Liver (tissue), 8 donors: ENCODE measurements at regions not wholly inside any gene's neighbourhood (a gene's known extent, or its start where the extent isn't known, plus 50 kb on each side); places are given as distances from the start of the nearest gene placed in this dataset.

Source experiments
- DNase-seq: peaks from one replicate; pipeline ENCODE4 v3.0.0-alpha.2; 2017; ENCODE audit warnings: low spot score
- H3K27ac ChIP-seq, 2 donors: one replicate each; pipeline ENCODE4 v1.7.0; 2013; ENCODE audit warnings: inconsistent platforms in 2 of 2, low read length in 2 of 2, control low read depth in 1 of 2, low read depth in 1 of 2, mild to moderate bottlenecking in 1 of 2
- H3K27me3 ChIP-seq, 4 donors: one replicate each; pipeline versions ENCODE4 v1.6.1 to v1.7.0; 2013; ENCODE audit warnings: low read length in 3 of 4, inconsistent platforms in 1 of 4, mild to moderate bottlenecking in 1 of 4, moderate library complexity in 1 of 4; ENCODE audit not compliant: control insufficient read depth in 4 of 4, insufficient read depth in 4 of 4
- H3K36me3 ChIP-seq, 4 donors: one replicate each; pipeline versions ENCODE4 v1.6.1 to v1.7.0; 2013; ENCODE audit warnings: low read length in 3 of 4, mild to moderate bottlenecking in 3 of 4, low read depth in 1 of 4, moderate library complexity in 1 of 4; ENCODE audit not compliant: control insufficient read depth in 4 of 4, insufficient read depth in 3 of 4
- H3K4me1 ChIP-seq, 4 donors: one replicate each; pipeline versions ENCODE4 v1.6.1 to v1.7.0; 2013; ENCODE audit warnings: low read length in 3 of 4, mild to moderate bottlenecking in 3 of 4, moderate library complexity in 1 of 4; ENCODE audit not compliant: control insufficient read depth in 4 of 4, insufficient read depth in 4 of 4
- H3K4me3 ChIP-seq, 3 donors: one replicate each; pipeline versions ENCODE4 v1.6.1 to v1.7.0; 2013; ENCODE audit warnings: low read length in 3 of 3, control low read depth in 1 of 3, low read depth in 1 of 3, mild to moderate bottlenecking in 1 of 3
- H3K9ac ChIP-seq, 2 donors: one replicate each; pipeline ENCODE4 v1.7.0; 2013; ENCODE audit warnings: low read length in 2 of 2, mild to moderate bottlenecking in 2 of 2, moderate library complexity in 2 of 2, control low read depth in 1 of 2, low read depth in 1 of 2
- H3K9me3 ChIP-seq, 4 donors: one replicate each; pipeline versions ENCODE4 v1.6.1 to v1.7.0; 2013; ENCODE audit warnings: low read length in 3 of 4; ENCODE audit not compliant: control insufficient read depth in 4 of 4
- ATF3 ChIP-seq: IDR thresholded peaks from 2 replicates; pipeline ENCODE4 v1.6.1; 2016; ENCODE audit warnings: antibody characterized with exemption
- EGR1 ChIP-seq, 2 donors: IDR thresholded peaks; 2 replicates each; pipeline ENCODE4 v1.6.1; 2016 to 2018; ENCODE audit warnings: antibody characterized with exemption in 2 of 2, low read depth in 2 of 2
- FOXA1 ChIP-seq: IDR thresholded peaks from 2 replicates; pipeline ENCODE4 v1.6.1; 2016; ENCODE audit warnings: antibody characterized with exemption
- FOXA2 ChIP-seq: IDR thresholded peaks from 2 replicates; pipeline ENCODE4 v1.6.1; 2016; ENCODE audit warnings: antibody characterized with exemption
- GABPA ChIP-seq, 2 donors: IDR thresholded peaks in 1 of 2; conservative IDR thresholded peaks in 1 of 2; 2 replicates each; pipeline ENCODE4 v1.6.1; 2016; ENCODE audit warnings: antibody characterized with exemption in 2 of 2, mild to moderate bottlenecking in 1 of 2, moderate library complexity in 1 of 2
- HNF4A ChIP-seq, 2 donors: conservative IDR thresholded peaks; 2 replicates each; pipeline ENCODE4 v1.6.1; 2016; ENCODE audit warnings: antibody characterized with exemption in 2 of 2, mild to moderate bottlenecking in 2 of 2
- HNF4G ChIP-seq: IDR thresholded peaks from 2 replicates; pipeline ENCODE4 v1.6.1; 2016; ENCODE audit warnings: antibody characterized with exemption
- JUND ChIP-seq, 2 donors: IDR thresholded peaks; 2 replicates each; pipeline ENCODE4 v1.6.1; 2016; ENCODE audit warnings: antibody characterized with exemption in 2 of 2
- MAX ChIP-seq: IDR thresholded peaks from 2 replicates; pipeline ENCODE4 v1.6.1; 2016; ENCODE audit warnings: antibody characterized with exemption
- RAD21 ChIP-seq, 2 donors: IDR thresholded peaks; 2 replicates each; pipeline ENCODE4 v1.6.1; 2016; ENCODE audit warnings: antibody characterized with exemption in 2 of 2, mild to moderate bottlenecking in 2 of 2
- REST ChIP-seq: IDR thresholded peaks from 2 replicates; pipeline ENCODE4 v1.6.1; 2016; ENCODE audit warnings: antibody characterized with exemption, mild to moderate bottlenecking
- RXRA ChIP-seq, 2 donors: IDR thresholded peaks; 2 replicates each; pipeline ENCODE4 v1.6.1; 2017 to 2018; ENCODE audit warnings: antibody characterized with exemption in 2 of 2, mild to moderate bottlenecking in 1 of 2
- SP1 ChIP-seq: IDR thresholded peaks from 2 replicates; pipeline ENCODE4 v1.6.1; 2018; ENCODE audit warnings: antibody characterized with exemption, mild to moderate bottlenecking
- TAF1 ChIP-seq: conservative IDR thresholded peaks from 2 replicates; pipeline ENCODE4 v1.6.1; 2016; ENCODE audit warnings: antibody characterized with exemption, mild to moderate bottlenecking
- YY1 ChIP-seq: IDR thresholded peaks from 2 replicates; pipeline ENCODE4 v1.6.1; 2016; ENCODE audit warnings: antibody characterized with exemption, mild to moderate bottlenecking
- ZBTB33 ChIP-seq: IDR thresholded peaks from 2 replicates; pipeline ENCODE4 v1.6.1; 2016; ENCODE audit warnings: antibody characterized with exemption
- WGBS: extraction: QIAGEN DNeasy Blood & Tissue Kit; methylation state at CpG from one replicate; pipeline ENCODE4 v1.1.7; 2013; 5-methylcytosine and 5-hydroxymethylcytosine counted together
- TF ChIP-seq, protein P1 (sequence below): fragments of 150-350 bp; IDR thresholded peaks from 2 replicates; pipeline ENCODE4 v1.5.1; 2017; ENCODE audit warnings: improper control_type of control experiment, low read depth, low read length; ENCODE audit not compliant: missing input control
- donor health status: healthy.
- donor health status: healthy.
- donor health status: healthy.
- donor health status: healthy.
- donor health status: healthy.

GRCh38 chr10:56104923-56105322, 256.1 kb downstream of the ZWINT start:
- H3K27ac ChIP-seq = no peak overlapping the region
- WGBS = 49% methylated on average over 4 of the region's 4 CpGs

DNA sequence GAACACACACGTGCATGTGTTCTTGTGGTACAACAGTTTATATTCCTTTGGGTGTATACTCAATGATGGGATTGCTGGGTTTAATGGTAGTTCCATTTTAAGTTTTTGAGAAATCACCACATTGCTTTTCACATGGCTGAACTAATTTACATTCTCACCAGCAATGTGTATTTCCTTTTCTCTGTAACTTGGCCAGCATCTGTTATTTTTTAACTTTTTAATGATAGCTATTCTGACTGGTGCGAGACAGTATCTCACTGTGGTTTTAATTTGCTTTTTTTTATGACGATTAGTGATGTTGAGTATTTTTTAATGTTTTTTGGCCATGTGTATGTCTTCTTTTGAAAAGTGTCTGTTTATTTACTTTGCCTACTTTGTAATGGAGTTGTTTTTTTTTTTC, 256.6 kb downstream of the ZWINT start:
- Histone ChIP-seq H3K27me3 (no peaks in the 10 kb centered on the region), H3K27ac (no peak overlapping the region), H3K36me3 (no peaks in the 10 kb centered on the region), H3K4me3 (no peak overlapping the region), H3K4me1 (no peaks in the 10 kb centered on the region), H3K9ac (no peak overlapping the region), H3K9me3 (no peaks in the 10 kb centered on the region)
- no peak for DNase-seq
- 53% methylated on average over 3 of the region's 3 CpGs for WGBS
- no peak for TF ChIP-seq MAX
- no peak for TF ChIP-seq HNF4A (conservative IDR thresholded peaks at IDR 0.05)
- no peak for TF ChIP-seq ATF3
- no peak for TF ChIP-seq YY1
- no peak for TF ChIP-seq JUND (IDR thresholded peaks at IDR 0.05)
- TF ChIP-seq, protein P1, sequence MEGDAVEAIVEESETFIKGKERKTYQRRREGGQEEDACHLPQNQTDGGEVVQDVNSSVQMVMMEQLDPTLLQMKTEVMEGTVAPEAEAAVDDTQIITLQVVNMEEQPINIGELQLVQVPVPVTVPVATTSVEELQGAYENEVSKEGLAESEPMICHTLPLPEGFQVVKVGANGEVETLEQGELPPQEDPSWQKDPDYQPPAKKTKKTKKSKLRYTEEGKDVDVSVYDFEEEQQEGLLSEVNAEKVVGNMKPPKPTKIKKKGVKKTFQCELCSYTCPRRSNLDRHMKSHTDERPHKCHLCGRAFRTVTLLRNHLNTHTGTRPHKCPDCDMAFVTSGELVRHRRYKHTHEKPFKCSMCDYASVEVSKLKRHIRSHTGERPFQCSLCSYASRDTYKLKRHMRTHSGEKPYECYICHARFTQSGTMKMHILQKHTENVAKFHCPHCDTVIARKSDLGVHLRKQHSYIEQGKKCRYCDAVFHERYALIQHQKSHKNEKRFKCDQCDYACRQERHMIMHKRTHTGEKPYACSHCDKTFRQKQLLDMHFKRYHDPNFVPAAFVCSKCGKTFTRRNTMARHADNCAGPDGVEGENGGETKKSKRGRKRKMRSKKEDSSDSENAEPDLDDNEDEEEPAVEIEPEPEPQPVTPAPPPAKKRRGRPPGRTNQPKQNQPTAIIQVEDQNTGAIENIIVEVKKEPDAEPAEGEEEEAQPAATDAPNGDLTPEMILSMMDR = no peak
- TF ChIP-seq RAD21 (IDR thresholded peaks at IDR 0.05) = no peak
- no peak for TF ChIP-seq HNF4G
- TF ChIP-seq ZBTB33 = no peak
- no peak for TF ChIP-seq EGR1 (IDR thresholded peaks at IDR 0.05; ENCODE audit: low read depth in 2 of 2)
- TF ChIP-seq GABPA (IDR thresholded peaks at IDR 0.05 in 1 of 2, conservative IDR thresholded peaks at IDR 0.05 in 1 of 2) = no peak
- no peak for TF ChIP-seq FOXA2

More at GRCh38 chr10:56104923-56105322, 256.1 kb downstream of the ZWINT start:
- no peak for TF ChIP-seq FOXA1
- no peak for TF ChIP-seq EGR1 (IDR thresholded peaks at IDR 0.05; ENCODE audit: low read depth in 2 of 2)
- no peak for TF ChIP-seq RXRA (IDR thresholded peaks at IDR 0.05)
- TF ChIP-seq YY1 = no peak
- no peak for TF ChIP-seq HNF4G
- TF ChIP-seq GABPA (IDR thresholded peaks at IDR 0.05 in 1 of 2, conservative IDR thresholded peaks at IDR 0.05 in 1 of 2) = no peak
- no peak for TF ChIP-seq FOXA2
- TF ChIP-seq JUND (IDR thresholded peaks at IDR 0.05) = no peak
- no peak for TF ChIP-seq HNF4A (conservative IDR thresholded peaks at IDR 0.05)
- no peak for TF ChIP-seq ZBTB33
- no peak for TF ChIP-seq SP1
- TF ChIP-seq REST = no peak
- no peak for TF ChIP-seq RAD21 (IDR thresholded peaks at IDR 0.05)
- TF ChIP-seq TAF1 = no peak
- Histone ChIP-seq H3K27me3 (no peaks in the 10 kb centered on the region), H3K9ac (no peak overlapping the region), H3K4me3 (peak overlapping the region in 1 of 3 donors; percentile 17), H3K36me3 (no peaks in the 10 kb centered on the region), H3K9me3 (no peaks in the 10 kb centered on the region), H3K4me1 (no peaks in the 10 kb centered on the region)
- no peak for DNase-seq
